Mesendoderm (in vitro differentiated cells): ENCODE measurements at regions not wholly inside any gene's neighbourhood (a gene's known extent, or its start where the extent isn't known, plus 50 kb on each side); places are given as distances from the start of the nearest gene placed in this dataset.
"Not testable (repeated sequence)": the region's sequence is repeated elsewhere in the genome, so short reads cannot be mapped to it uniquely, and the experiment has no call there.

Source experiments
- DNase-seq: peaks from one replicate; pipeline ENCODE4 v3.0.0; 2013
- H2AK5ac ChIP-seq: 2 replicates; pipeline ENCODE4 v1.6.1; 2013; ENCODE audit warnings: low read length, inconsistent platforms
- H2BK120ac ChIP-seq: 2 replicates; pipeline ENCODE4 v1.6.1; 2013; ENCODE audit warnings: low read depth, mild to moderate bottlenecking, low read length, moderate library complexity, mixed read lengths
- H2BK15ac ChIP-seq: replicated peaks from 2 replicates; pipeline ENCODE4 v1.6.1; 2013; ENCODE audit warnings: low read depth, mild to moderate bottlenecking, moderate library complexity
- H2BK5ac ChIP-seq: 2 replicates; pipeline ENCODE4 v1.6.1; 2013; ENCODE audit warnings: low read length, inconsistent platforms
- H3K18ac ChIP-seq: 2 replicates; pipeline ENCODE4 v1.6.1; 2013; ENCODE audit warnings: mild to moderate bottlenecking, low read length, mixed read lengths
- H3K23ac ChIP-seq: one replicate; pipeline ENCODE4 v1.6.1; 2013; ENCODE audit warnings: low read length
- H3K27ac ChIP-seq: 2 replicates; pipeline ENCODE4 v1.5.1; 2013; ENCODE audit warnings: low read depth, mild to moderate bottlenecking, inconsistent platforms, low read length, moderate library complexity
- H3K27me3 ChIP-seq: 2 replicates; pipeline ENCODE4 v1.6.1; 2013; ENCODE audit warnings: low read length, control low read depth, mild to moderate bottlenecking, inconsistent platforms; ENCODE audit not compliant: insufficient read depth, poor library complexity
- H3K36me3 ChIP-seq: 2 replicates; pipeline ENCODE4 v1.6.1; 2013; ENCODE audit warnings: low read length, inconsistent platforms; ENCODE audit not compliant: control insufficient read depth, insufficient read depth
- H3K4ac ChIP-seq: one replicate; pipeline ENCODE4 v1.6.1; 2013; ENCODE audit warnings: low read depth, mild to moderate bottlenecking, low read length, moderate library complexity
- H3K4me1 ChIP-seq: 2 replicates; pipeline ENCODE4 v1.6.1; 2013; ENCODE audit warnings: low read depth, low read length, inconsistent platforms; ENCODE audit not compliant: control insufficient read depth
- H3K4me2 ChIP-seq: 2 replicates; pipeline ENCODE4 v1.6.1; 2013; ENCODE audit warnings: low read length
- H3K4me3 ChIP-seq: 2 replicates; pipeline ENCODE4 v1.5.1; 2013; ENCODE audit warnings: mild to moderate bottlenecking, low read length
- H3K56ac ChIP-seq: one replicate; pipeline ENCODE4 v1.6.1; 2013; ENCODE audit warnings: low read length
- H3K79me1 ChIP-seq: 2 replicates; pipeline ENCODE4 v1.6.1; 2013; ENCODE audit warnings: low read length, inconsistent platforms
- H3K79me2 ChIP-seq: 2 replicates; pipeline ENCODE4 v1.6.1; 2013; ENCODE audit warnings: mild to moderate bottlenecking, low read length; ENCODE audit not compliant: control insufficient read depth, insufficient read depth
- H3K9ac ChIP-seq: 2 replicates; pipeline ENCODE4 v1.6.1; 2013; ENCODE audit warnings: low read length, inconsistent platforms
- H4K5ac ChIP-seq: one replicate; pipeline ENCODE4 v1.6.1; 2013; ENCODE audit warnings: low read length
- H4K8ac ChIP-seq: one replicate; pipeline ENCODE4 v1.6.1; 2013; ENCODE audit warnings: low read depth, mild to moderate bottlenecking, control low read depth, low read length, moderate library complexity
- WGBS: extraction: QIAGEN DNeasy Blood & Tissue Kit; methylation state at CpG from one replicate; pipeline ENCODE4 v1.1.7; 2013; ENCODE audit warnings: low lambda C conversion rate, missing lambda C conversion rate; ENCODE audit not compliant: insufficient coverage; ENCODE audit errors: extremely low coverage; 5-methylcytosine and 5-hydroxymethylcytosine counted together

GRCh38 chr11:13145461-13145860 lies 132.1 kb upstream of the BMAL1 start:
- no peak overlapping the region for H4K5ac ChIP-seq
- H2BK5ac ChIP-seq, result no peak overlapping the region
- no peak overlapping the region for H3K18ac ChIP-seq
- no peaks in the 10 kb centered on the region for H3K79me1 ChIP-seq
- no peak overlapping the region for H3K4ac ChIP-seq
- H3K9ac ChIP-seq, result no peak overlapping the region
- H3K4me3 ChIP-seq, result no peak overlapping the region
- WGBS, result no CpG with 5 or more reads among the region's 2 CpGs
- no peaks in the 10 kb centered on the region for H3K79me2 ChIP-seq
- H3K23ac ChIP-seq, result no peak overlapping the region
- H3K36me3 ChIP-seq, result no peaks in the 10 kb centered on the region
- H2BK120ac ChIP-seq, result no peak overlapping the region
- H2AK5ac ChIP-seq, result no peak overlapping the region
- no peak overlapping the region for H4K8ac ChIP-seq
- no peaks in the 10 kb centered on the region for H3K27me3 ChIP-seq
- no peak overlapping the region for H3K4me2 ChIP-seq
- H3K56ac ChIP-seq, result no peak overlapping the region
- no peak overlapping the region for H3K27ac ChIP-seq
- DNase-seq, result peak; percentile 18
- H3K4me1 ChIP-seq, result no peaks in the 10 kb centered on the region
- no peak overlapping the region for H2BK15ac ChIP-seq

- no peak overlapping the region for H4K5ac ChIP-seq
- no peak overlapping the region for H3K4me2 ChIP-seq
- no peak overlapping the region for H3K4me3 ChIP-seq
- no peak overlapping the region for H2BK120ac ChIP-seq
- H3K36me3 ChIP-seq, result no peaks in the 10 kb centered on the region
- no peaks in the 10 kb centered on the region for H3K4me1 ChIP-seq
- no peak for DNase-seq
- H3K27ac ChIP-seq, result no peak overlapping the region
- no peak overlapping the region for H3K56ac ChIP-seq
- H3K79me1 ChIP-seq, result no peaks in the 10 kb centered on the region
- H3K18ac ChIP-seq, result no peak overlapping the region
- no peak overlapping the region for H3K23ac ChIP-seq
- no peak overlapping the region for H2BK5ac ChIP-seq
- H2AK5ac ChIP-seq, result no peak overlapping the region
- H2BK15ac ChIP-seq, result no peak overlapping the region
- WGBS, result no CpG with 5 or more reads among the region's 2 CpGs
- H3K9ac ChIP-seq, result no peak overlapping the region
- H3K79me2 ChIP-seq, result no peaks in the 10 kb centered on the region
- no peak overlapping the region for H3K4ac ChIP-seq
- H3K27me3 ChIP-seq, result no peaks in the 10 kb centered on the region
- no peak overlapping the region for H4K8ac ChIP-seq
These were observed 127.6 kb upstream of the BMAL1 start for GRCh38 chr11:13149991-13150390.

- Histone ChIP-seq H4K8ac (no peak overlapping the region), H3K27ac (no peak overlapping the region), H4K5ac (no peak overlapping the region), H3K79me2 (no peaks in the 10 kb centered on the region), H2BK120ac (no peak overlapping the region), H3K4me1 (no peaks in the 10 kb centered on the region), H3K9ac (no peak overlapping the region), H3K18ac (no peak overlapping the region), H3K56ac (no peak overlapping the region), H3K4me2 (no peak overlapping the region), H2BK5ac (no peak overlapping the region), H3K27me3 (no peaks in the 10 kb centered on the region), H2BK15ac (no peak overlapping the region), H3K79me1 (no peaks in the 10 kb centered on the region), H3K4ac (no peak overlapping the region), H3K23ac (no peak overlapping the region), H3K36me3 (no peaks in the 10 kb centered on the region), H3K4me3 (no peak overlapping the region), H2AK5ac (no peak overlapping the region)
- DNase-seq, result no peak
- no CpG with 5 or more reads among the region's 5 CpGs for WGBS
These were observed 127.1 kb upstream of the BMAL1 start for GRCh38 chr11:13150487-13150886.

GRCh38 chr11:13152264-13152663 lies 125.3 kb upstream of the BMAL1 start:
- Histone ChIP-seq H3K4ac (no peak overlapping the region), H3K9ac (no peak overlapping the region), H4K5ac (no peak overlapping the region), H3K4me3 (no peak overlapping the region), H3K18ac (no peak overlapping the region), H2BK5ac (no peak overlapping the region), H3K4me1 (no peaks in the 10 kb centered on the region), H3K27ac (no peak overlapping the region), H3K4me2 (no peak overlapping the region), H2BK15ac (no peak overlapping the region), H3K56ac (no peak overlapping the region), H4K8ac (no peak overlapping the region), H3K27me3 (no peaks in the 10 kb centered on the region), H3K79me2 (no peaks in the 10 kb centered on the region), H2BK120ac (no peak overlapping the region), H2AK5ac (no peak overlapping the region), H3K36me3 (no peaks in the 10 kb centered on the region), H3K79me1 (no peaks in the 10 kb centered on the region), H3K23ac (no peak overlapping the region)
- no peak for DNase-seq
- no CpG with 5 or more reads among the region's 6 CpGs for WGBS

- DNase-seq, result peak; percentile 28
- no CpG with 5 or more reads among the region's 2 CpGs for WGBS
- H3K56ac ChIP-seq, result no peak overlapping the region
These were observed 124.7 kb upstream of the BMAL1 start for GRCh38 chr11:13152736-13153541.

GRCh38 chr11:13154374-13154773 lies 123.2 kb upstream of the BMAL1 start:
- not testable (repeated sequence) for H2BK5ac ChIP-seq, H3K4me1 ChIP-seq, H4K8ac ChIP-seq, H3K4me2 ChIP-seq, H3K9ac ChIP-seq, H3K79me2 ChIP-seq, H2BK15ac ChIP-seq, H3K27ac ChIP-seq, H2AK5ac ChIP-seq, H3K18ac ChIP-seq, H3K56ac ChIP-seq, H3K4ac ChIP-seq, H3K23ac ChIP-seq, H2BK120ac ChIP-seq, H3K4me3 ChIP-seq, H4K5ac ChIP-seq, H3K79me1 ChIP-seq, H3K27me3 ChIP-seq, DNase-seq, H3K36me3 ChIP-seq
- WGBS, result no CpG with 5 or more reads among the region's 1 CpG

More at GRCh38 chr11:13152736-13153541, 124.7 kb upstream of the BMAL1 start:
- Histone ChIP-seq H3K23ac (no peak overlapping the region), H3K4me3 (no peak overlapping the region), H3K4me1 (no peaks in the 10 kb centered on the region), H2BK5ac (no peak overlapping the region), H2AK5ac (no peak overlapping the region), H3K4ac (no peak overlapping the region), H3K27me3 (no peaks in the 10 kb centered on the region), H3K36me3 (no peaks in the 10 kb centered on the region), H3K18ac (no peak overlapping the region), H3K79me1 (no peaks in the 10 kb centered on the region), H3K79me2 (no peaks in the 10 kb centered on the region), H4K5ac (no peak overlapping the region), H3K9ac (no peak overlapping the region), H4K8ac (no peak overlapping the region), H3K4me2 (no peak overlapping the region), H3K27ac (no peak overlapping the region), H2BK120ac (no peak overlapping the region), H2BK15ac (no peak overlapping the region)
